HG02840 (cell line): ENCODE measurements at regions not wholly inside any gene's neighbourhood (a gene's known extent, or its start where the extent isn't known, plus 50 kb on each side); places are given as distances from the start of the nearest gene placed in this dataset.

Experiments used
- ATAC-seq: cut with Tn5 transposase; IDR thresholded peaks from one replicate; pipeline ENCODE4 v1.9.1; 2021; ENCODE audit warnings: mild to moderate bottlenecking, moderate library complexity, moderate number of reproducible peaks; ENCODE audit not compliant: unreplicated experiment, low FRiP score

DNA sequence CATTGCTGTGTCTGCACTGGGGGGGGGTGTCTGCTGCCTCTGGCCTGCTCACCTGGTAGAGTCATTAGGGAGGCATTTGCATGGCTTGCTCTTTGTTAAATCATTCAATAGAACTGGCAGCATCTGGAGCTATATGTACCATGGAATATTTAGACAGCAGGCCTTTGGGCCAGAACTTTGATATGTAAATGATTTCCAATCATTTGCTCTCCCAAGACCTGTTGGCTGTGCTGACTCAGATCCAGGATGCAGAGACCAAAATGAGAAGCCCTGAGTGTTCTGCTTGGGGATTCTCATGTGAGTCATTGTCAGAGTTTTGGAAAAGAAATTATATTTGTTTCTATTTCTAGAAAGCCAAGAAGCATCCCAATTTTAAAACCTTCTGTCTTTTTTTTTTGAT is 257.6 kb upstream of the IGFBP3 start:
- no peak for ATAC-seq

DNA sequence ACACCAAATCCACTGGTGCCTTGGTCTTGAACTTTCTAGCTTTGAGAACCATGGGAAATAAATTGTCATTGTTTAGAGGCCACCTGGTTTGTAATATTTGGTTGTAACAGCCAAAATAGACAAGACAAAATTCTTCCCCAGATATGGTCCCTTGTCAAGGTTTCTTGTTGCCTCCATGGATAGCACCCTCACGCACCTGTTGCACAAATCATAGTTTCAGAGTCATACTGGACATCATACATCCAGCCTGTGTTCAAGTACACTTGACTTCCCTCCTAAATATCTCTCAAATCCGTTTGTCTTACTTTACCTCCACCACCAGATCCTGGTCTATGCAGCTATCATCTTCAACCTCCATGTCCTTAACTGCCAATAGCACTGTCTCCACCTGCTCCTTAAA is 256.7 kb upstream of the IGFBP3 start:
- no peak for ATAC-seq

DNA sequence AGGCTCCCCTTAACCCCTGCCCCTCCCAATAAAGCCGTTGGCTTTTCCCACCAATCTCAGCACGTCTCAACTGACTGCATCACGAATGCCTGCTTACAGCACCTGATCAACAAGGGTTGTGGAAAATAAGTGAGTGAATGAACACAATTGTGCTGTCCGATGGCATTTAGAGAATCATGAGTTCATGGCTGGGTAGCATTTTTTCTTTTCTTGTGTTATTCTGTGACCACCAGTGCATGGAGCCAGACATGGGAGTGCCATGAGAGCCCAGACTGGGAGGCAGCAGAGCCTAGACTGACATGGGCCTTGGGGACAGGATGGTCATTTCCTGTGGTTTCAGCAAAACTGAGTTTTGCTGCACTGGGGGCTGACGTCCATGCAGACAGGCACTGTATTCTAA is 254.1 kb upstream of the IGFBP3 start:
- ATAC-seq: no peak

DNA sequence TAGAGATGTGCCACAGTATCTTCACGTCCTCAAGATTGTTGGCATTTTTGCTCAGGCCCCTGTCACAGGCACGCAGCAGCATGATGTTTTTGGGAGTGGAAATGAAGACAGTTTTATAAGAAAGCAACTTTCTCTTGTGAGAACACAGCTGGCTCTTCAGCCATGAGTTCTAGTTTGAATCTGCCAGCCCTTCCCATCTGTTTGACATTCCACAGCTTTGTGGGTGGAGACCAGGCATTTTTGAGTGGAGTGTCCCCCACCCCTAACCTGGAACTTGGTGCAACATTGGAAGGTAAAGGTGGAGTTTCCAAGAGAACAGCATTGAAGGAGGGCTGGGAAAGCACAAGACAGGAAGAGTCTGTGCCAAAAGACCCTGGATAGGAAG is 253.1 kb upstream of the IGFBP3 start:
- ATAC-seq: no peak

DNA sequence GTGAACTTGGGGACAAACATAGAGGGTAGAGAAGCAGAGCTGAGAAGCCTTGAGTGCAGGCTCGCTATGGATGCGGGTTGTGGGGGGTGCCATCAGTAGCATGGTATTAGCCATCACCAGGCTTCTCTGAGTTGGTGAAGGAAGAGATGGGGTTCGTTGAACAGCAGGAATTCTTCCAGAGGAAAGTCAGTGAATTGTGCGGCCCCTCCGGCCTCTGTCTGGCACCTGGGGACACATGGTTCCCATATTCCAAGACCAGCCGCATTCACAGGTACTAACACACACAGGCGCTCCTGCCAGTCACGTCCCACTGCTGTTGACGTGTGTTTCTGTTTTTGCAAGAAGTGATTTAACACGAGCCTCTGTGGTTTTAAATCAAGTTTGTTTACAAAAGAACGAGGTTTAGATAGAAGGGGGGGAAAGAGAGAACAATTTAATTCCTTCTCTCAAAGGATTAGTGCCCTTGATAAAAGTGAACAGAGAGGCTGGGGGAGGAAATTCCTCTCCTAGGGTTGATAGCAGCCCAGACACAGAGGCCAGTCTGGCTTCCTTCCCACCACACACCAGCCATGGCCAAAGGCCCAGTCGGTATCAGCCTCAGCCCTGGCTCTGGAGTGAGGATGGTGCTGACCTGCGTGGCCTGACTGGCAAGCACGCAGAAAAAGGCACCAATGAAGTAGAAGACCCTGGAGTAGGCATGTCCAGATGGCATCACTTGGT is 252.6 kb upstream of the IGFBP3 start:
- no peak for ATAC-seq

DNA sequence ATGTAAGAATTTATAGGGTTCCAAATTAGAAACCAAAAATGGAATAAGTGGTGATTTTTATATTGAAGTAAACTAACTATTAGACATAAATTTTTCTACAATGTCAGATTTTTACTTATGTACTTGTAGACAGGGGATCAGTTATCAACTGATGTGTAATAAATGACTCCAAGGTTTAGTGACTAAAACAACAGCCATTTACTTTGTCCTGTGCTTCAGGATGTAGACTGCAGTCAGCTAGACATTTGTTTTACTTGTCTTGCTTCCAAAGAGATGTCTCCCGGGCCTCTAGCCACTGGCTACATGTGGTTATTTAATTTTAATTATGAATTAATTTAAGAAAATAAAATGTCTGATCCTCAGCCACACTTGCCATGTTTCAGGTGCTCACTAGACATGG is 249.7 kb upstream of the IGFBP3 start:
- ATAC-seq: no peak

DNA sequence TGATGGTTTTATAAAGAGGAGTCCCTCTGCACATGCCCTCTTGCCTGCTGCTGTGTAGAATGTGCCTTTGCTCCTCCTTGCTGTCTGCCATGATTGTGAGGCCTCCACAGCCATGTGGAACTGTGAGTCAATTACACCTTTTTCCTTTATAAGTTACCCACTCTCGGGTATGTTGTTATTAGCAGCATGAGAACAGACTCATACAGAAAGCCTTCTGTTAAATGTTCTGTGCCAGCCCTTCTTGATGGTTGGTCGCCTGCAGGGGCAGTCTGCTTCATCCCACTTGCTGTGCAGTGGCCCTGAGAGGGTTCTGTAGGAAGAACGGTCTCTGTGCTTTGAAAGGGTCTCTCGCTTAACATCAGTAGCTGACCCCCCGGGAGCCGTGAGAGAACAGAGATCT is 248.9 kb upstream of the IGFBP3 start:
- no peak for ATAC-seq

- no peak for ATAC-seq
Measured at GRCh38 chr7:46169384-46169755, 248.3 kb upstream of the IGFBP3 start.

GRCh38 chr7:46168671-46169383 is 247.8 kb upstream of the IGFBP3 start:
- no peak for ATAC-seq

DNA sequence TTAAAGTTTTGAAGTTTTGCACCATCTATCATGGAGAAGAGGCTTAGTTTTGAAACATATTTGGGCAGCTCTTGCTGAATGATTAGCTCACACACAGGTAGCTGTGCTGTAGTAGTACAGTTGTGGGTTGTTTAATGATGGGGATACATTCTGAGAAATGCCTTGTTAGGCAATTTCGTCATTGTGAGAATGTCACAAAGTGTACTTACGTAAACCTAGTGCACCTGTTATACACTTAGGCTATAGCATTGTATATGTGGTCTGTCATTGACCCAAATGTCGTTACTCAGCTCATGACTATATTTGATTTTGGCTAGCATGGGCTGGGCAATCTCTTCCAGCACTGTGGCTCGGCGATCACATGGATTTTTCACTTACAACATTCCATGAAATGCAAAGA is 247.2 kb upstream of the IGFBP3 start:
- no peak for ATAC-seq

GRCh38 chr7:46165276-46165675 is 244.2 kb upstream of the IGFBP3 start:
- ATAC-seq: no peak

GRCh38 chr7:46164629-46165028 is 243.6 kb upstream of the IGFBP3 start:
- no peak for ATAC-seq

GRCh38 chr7:46163246-46163645 is 242.2 kb upstream of the IGFBP3 start:
- no peak for ATAC-seq

GRCh38 chr7:46162609-46163008 is 241.5 kb upstream of the IGFBP3 start:
- no peak for ATAC-seq

DNA sequence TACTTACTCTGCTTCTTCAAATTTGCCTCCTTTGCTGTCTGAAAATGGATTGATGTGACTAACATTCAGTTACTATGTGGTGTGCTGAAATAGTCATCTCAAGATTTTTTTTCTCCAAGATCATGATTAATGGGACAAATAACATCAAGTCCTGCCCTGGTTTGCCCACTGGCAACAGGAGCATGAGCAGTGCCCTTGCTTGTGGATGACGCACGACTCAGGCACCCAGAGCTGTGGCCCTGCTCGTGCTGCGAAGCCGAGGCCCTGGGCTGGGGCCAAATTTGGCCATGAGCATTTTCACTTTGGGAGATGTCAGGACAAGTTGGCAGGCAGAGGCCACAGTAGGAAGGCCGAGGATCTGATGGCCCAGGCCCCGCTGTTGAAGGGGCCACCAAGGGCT is 239.8 kb upstream of the IGFBP3 start:
- ATAC-seq: no peak

- no peak for ATAC-seq
Measured at GRCh38 chr7:46157931-46158330, 236.9 kb upstream of the IGFBP3 start.

GRCh38 chr7:46157404-46157803 is 236.3 kb upstream of the IGFBP3 start:
- no peak for ATAC-seq

GRCh38 chr7:46156853-46157252 is 235.8 kb upstream of the IGFBP3 start:
- no peak for ATAC-seq

GRCh38 chr7:46156086-46156485 is 235.0 kb upstream of the IGFBP3 start:
- ATAC-seq: no peak

GRCh38 chr7:46155367-46155766 is 234.3 kb upstream of the IGFBP3 start:
- no peak for ATAC-seq

DNA sequence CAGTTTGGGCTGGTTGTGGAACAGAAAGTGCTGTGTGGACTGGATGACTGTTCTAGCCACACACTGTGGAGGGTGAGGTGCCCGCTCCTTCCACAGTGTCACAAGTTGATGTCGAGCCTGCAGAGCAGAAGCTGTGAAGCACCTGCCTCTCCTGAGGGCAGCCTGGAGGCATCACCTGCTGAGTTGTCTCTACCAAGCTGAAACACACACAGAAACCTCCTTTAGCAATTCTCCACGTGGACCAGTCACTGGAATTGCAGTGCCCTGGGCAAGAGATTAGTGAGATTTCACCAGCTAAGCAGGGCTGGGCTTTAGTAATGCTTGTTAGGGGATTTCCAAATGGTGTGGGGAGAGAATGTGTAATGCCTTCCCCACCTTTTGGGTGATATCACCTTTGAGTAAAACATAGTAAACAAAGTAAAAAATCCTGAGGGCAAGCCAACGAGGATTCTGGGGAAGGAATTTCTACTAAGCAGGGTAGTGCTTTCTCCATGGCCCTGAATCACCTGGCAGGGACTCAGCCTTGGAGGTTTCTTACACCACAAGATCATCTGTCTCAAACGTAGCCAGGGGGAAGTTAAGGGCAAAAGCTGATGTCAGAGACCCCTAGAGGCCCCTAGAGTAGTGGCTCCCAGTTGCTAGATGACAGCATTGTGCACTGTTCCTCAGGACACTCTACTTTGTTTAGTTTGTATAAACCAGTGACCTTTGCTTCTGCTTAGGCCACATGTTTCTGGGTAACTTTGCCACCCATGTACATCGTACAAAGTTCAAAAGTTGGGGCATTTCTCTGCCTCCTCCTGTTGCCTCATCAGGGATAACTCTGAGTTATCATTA is 233.1 kb upstream of the IGFBP3 start:
- no peak for ATAC-seq

- no peak for ATAC-seq
Measured at GRCh38 chr7:46153583-46153950, 232.5 kb upstream of the IGFBP3 start.
